ENCODE measurements at regions not wholly inside any gene's neighbourhood (a gene's known extent, or its start where the extent isn't known, plus 50 kb on each side); places are given as distances from the start of the nearest gene placed in this dataset.

DNA sequence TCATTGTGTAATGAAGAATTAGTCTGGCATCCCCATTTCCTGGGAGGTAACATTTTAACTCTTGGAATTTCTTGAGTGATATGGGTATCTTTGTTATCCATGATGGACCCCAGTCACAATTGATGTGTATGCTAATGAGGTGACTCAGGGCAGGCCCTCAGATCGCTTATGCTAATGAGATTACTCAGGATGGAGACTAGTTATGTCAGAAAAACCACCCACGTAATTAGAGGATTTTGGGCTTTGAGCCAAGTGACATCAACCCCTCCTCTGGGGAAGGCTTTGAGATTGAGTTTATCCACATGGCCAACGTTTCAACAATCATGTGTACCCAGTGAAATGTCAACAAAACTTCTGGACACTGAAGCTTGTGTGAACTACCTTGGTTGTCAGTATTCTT lies 772.7 kb downstream of the STPG2 start:
- TF ChIP-seq, protein P1, sequence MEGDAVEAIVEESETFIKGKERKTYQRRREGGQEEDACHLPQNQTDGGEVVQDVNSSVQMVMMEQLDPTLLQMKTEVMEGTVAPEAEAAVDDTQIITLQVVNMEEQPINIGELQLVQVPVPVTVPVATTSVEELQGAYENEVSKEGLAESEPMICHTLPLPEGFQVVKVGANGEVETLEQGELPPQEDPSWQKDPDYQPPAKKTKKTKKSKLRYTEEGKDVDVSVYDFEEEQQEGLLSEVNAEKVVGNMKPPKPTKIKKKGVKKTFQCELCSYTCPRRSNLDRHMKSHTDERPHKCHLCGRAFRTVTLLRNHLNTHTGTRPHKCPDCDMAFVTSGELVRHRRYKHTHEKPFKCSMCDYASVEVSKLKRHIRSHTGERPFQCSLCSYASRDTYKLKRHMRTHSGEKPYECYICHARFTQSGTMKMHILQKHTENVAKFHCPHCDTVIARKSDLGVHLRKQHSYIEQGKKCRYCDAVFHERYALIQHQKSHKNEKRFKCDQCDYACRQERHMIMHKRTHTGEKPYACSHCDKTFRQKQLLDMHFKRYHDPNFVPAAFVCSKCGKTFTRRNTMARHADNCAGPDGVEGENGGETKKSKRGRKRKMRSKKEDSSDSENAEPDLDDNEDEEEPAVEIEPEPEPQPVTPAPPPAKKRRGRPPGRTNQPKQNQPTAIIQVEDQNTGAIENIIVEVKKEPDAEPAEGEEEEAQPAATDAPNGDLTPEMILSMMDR (IDR thresholded peaks at IDR 0.05), result no peak
- TF ChIP-seq ZFX (IDR thresholded peaks at IDR 0.05; ENCODE audit: borderline replicate concordance), result no peak

DNA sequence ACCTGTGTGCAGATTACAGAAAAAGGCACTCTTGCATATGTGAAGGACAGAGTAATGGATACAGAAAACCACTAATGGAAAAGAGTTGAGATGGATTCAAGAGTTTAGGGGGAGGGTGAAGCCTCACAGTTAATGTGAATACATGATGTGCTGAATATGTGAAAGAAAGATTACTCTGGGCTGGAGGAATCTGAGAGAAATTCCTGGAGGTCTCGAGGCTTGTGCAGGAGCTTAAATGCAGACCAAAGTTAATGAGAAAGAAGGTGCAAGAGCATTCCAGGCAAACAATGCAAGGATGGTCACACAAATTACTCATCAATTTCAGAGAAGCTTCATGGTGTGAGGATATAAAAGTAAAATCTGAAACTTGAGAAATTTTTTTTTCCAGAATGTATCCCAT lies 768.8 kb downstream of the STPG2 start:
- no peak for TF ChIP-seq ZFX (IDR thresholded peaks at IDR 0.05; ENCODE audit: borderline replicate concordance)
- TF ChIP-seq, protein P1 (IDR thresholded peaks at IDR 0.05), result no peak
- no peak overlapping the region for H3K27ac ChIP-seq

More for the DNA sequence above, 772.7 kb downstream of the STPG2 start:
- no peak overlapping the region for H3K27ac ChIP-seq

DNA sequence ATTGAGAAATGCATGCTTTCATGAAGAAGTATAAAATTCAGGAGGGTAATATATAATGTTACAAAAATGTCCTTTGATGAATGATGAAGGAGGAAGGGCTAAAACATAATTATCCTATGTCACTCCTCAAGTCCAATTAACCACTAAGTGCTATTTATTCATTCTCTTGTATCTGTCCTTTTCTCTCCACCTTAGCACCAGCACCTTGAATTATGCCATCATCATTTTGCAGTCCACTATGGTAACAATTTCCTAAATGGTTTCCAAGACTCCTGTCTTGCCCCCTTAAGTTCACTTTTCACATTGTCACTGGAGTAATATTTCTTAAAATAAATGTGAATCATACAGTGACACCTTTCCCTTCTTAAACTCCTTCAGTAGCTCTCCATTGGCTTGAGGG lies 756.3 kb downstream of the STPG2 start:
- H3K27ac ChIP-seq, result no peak overlapping the region
- TF ChIP-seq ZFX (IDR thresholded peaks at IDR 0.05; ENCODE audit: borderline replicate concordance), result no peak
- TF ChIP-seq, protein P1 (IDR thresholded peaks at IDR 0.05), result no peak

DNA sequence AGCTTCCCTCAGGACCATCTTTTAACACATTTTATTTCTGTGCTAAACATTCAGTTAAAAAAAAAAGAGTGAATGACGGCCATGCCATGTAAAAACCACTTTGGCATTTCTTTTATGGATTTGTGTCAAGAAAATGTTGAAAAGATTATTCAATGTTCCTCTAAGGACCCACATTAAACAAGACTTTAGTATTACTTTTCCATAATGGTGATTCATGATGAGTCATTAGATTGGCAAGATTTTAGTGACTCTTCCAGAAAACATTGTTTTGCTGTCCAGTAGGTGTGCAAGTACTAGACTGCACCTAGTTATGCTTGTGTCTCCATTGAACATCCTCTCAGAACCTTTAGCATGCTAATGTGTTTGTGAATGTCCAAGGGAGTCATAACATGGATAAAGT lies 748.6 kb downstream of the STPG2 start:
- TF ChIP-seq ZFX (IDR thresholded peaks at IDR 0.05; ENCODE audit: borderline replicate concordance), result no peak
- TF ChIP-seq, protein P1 (IDR thresholded peaks at IDR 0.05), result no peak
- H3K27ac ChIP-seq, result no peak overlapping the region

DNA sequence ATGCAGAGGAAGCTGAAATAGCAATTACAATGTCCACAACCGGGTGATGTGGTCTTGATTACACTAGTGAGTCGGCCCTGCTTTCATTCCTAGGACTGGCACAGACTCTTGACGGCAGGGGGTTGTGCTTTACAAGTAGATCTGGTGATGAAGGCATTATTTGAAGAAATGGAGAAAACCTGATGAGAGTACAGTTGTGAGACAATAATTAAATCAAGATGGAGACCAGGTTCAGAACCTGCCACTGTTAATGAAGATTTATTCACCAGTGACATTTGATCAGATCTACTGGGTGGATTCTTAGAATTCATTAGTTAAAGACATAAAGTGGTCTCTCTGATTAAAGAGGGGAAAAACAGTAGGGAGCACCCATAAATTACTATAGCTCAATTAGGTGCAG lies 747.2 kb downstream of the STPG2 start:
- no peak for TF ChIP-seq ZFX (IDR thresholded peaks at IDR 0.05; ENCODE audit: borderline replicate concordance)
- TF ChIP-seq, protein P1 (IDR thresholded peaks at IDR 0.05), result no peak
- H3K27ac ChIP-seq, result no peak overlapping the region

DNA sequence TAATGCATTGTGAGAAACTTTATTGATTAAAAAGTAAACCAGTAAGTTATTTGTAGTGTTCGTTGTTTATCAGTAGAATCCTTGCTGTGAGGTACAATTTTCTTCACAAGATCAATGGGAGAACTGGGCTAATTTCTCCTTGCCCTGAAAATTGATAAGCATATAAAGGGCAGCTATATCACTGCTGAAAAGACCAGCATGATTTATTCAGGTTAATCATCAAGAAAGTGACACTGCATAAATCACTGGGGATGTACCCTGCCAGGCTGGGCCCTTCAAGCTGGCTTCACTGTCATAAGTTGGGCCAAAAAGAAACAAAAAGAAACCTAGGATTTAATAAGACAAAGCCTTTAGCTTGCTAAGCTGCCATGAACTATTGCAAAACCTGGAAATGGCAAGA lies 746.7 kb downstream of the STPG2 start:
- TF ChIP-seq, protein P1 (IDR thresholded peaks at IDR 0.05), result no peak
- TF ChIP-seq ZFX (IDR thresholded peaks at IDR 0.05; ENCODE audit: borderline replicate concordance), result no peak

DNA sequence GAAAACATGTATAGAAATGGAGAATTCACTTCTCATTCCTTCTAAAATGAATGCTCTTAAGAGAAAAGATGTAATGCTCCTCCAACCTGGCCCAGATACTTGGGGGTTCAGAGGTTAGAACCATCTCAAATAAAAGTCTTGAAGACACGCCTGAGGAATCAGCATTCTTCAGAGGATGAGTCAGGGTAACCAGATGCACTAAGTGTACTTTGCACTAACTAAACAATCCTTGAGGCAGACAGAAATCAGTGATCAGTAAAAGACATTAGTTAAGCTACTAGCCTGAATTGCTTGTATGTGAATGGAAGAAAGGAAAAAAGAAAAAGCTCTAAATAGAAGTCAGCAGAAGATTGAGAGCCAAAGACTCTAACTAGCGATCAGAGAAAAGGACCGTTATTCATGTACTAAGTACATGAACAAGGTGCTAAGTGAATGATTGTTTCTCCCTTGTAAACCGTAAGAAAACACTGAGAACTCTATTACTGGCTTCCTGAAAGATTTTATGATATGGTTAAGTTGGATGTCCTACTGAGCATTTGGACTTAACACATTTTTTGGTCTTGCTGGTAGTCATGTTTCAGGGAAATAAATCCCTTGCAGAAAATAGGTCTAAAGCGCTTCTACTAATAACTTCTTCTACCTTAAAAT lies 738.3 kb downstream of the STPG2 start:
- TF ChIP-seq ZFX (IDR thresholded peaks at IDR 0.05; ENCODE audit: borderline replicate concordance), result no peak
- TF ChIP-seq, protein P1 (IDR thresholded peaks at IDR 0.05), result no peak

More for the DNA sequence above, 746.7 kb downstream of the STPG2 start:
- H3K27ac ChIP-seq, result no peak overlapping the region

More for the DNA sequence above, 738.3 kb downstream of the STPG2 start:
- no peak overlapping the region for H3K27ac ChIP-seq

Data from 22Rv1 (cell line).